ENCODE measurements at regions not wholly inside any gene's neighbourhood (a gene's known extent, or its start where the extent isn't known, plus 50 kb on each side); places are given as distances from the start of the nearest gene placed in this dataset.

DNA sequence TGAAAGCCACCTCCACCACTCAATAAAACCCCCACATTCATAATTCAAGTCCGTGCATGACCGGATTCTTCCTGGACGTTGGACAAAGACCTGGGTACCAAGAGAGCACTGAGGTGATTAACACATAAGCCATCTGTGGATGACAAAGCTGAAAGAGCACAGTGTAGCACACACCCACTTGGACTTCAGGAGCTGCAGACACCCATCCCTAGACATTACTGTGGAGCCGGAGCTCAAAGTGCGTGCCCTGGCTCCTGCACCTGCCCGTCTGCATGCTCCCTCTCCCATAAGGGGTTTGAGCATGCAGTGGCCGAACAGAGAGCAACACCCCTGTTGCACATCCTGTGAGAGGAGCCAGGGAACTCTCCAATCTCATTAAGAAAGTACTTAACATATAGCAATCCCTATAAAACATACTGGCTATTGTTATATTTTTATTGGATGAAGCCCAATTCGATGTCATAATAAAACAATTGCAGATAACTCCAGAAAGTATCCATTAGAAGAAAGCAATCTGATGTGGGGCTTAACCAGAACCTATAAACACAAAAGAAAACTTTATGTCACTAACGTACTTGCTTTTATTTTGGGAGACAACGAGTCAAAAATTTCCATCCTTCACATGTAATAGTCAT is 1174.2 kb upstream of the C9orf72 start:
- DNase-seq (ENCODE audit: low read depth): no peak

- no peak for DNase-seq (ENCODE audit: low read depth)
Measured at GRCh38 chr9:28750136-28750535, 1176.9 kb upstream of the C9orf72 start.

GRCh38 chr9:28758341-28758740 is 1185.1 kb upstream of the C9orf72 start:
- DNase-seq (ENCODE audit: low read depth): no peak

- DNase-seq (ENCODE audit: low read depth): no peak
Measured at GRCh38 chr9:28758971-28759370, 1185.7 kb upstream of the C9orf72 start.

DNA sequence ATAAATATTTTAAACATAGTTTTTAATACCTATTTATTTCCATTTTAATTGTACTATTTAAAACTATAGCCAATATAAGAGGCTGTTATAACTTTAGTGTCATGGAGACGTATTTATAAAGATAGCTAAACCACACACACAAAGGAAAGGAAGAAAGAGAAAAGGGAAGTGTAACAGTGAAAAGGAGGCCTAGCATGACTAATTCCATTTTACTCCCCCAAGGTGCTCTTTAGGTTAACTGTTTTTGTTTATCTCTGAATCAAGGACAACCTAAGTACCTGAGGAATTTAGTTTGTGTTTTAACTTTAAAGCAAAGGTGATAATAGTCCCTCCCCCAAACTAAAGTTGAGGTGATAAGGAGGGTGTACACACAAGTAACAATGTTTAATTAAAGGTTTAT is 1188.9 kb upstream of the C9orf72 start:
- DNase-seq (ENCODE audit: low read depth): no peak

- DNase-seq (ENCODE audit: low read depth): no peak
Measured at GRCh38 chr9:28764532-28764931, 1191.3 kb upstream of the C9orf72 start.

- no peak for DNase-seq (ENCODE audit: low read depth)
Measured at GRCh38 chr9:28770226-28770625, 1196.9 kb upstream of the C9orf72 start.

- no peak for DNase-seq (ENCODE audit: low read depth)
Measured at GRCh38 chr9:28770827-28771226, 1197.5 kb upstream of the C9orf72 start.

- no peak for DNase-seq (ENCODE audit: low read depth)
Measured at GRCh38 chr9:28774433-28775235, 1201.4 kb upstream of the C9orf72 start.

GRCh38 chr9:28779243-28779642 is 1206.0 kb upstream of the C9orf72 start:
- DNase-seq (ENCODE audit: low read depth): no peak

- no peak for DNase-seq (ENCODE audit: low read depth)
Measured at GRCh38 chr9:28781481-28781880, 1208.2 kb upstream of the C9orf72 start.

GRCh38 chr9:28782630-28783029 is 1209.3 kb upstream of the C9orf72 start:
- DNase-seq (ENCODE audit: low read depth): no peak

DNA sequence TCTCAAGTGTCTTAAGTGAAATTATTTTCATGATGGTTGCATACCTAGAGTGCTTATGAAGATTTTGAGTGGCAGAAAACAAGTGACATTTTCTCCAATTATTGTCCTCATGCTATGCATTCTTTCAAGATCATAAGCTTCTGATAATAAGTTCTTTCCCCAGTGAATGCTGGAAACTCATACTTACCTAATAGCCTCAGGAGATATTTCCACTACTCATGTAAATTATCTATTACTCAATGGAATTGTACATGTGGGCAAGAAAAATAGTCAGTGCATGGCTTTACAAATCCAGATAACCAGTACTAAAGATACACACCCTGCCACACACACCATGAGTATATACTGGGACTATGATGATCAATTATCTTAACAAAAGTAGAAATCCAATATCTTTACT is 1219.4 kb upstream of the C9orf72 start:
- DNase-seq (ENCODE audit: low read depth): no peak

GRCh38 chr9:28799876-28800275 is 1226.6 kb upstream of the C9orf72 start:
- no peak for DNase-seq (ENCODE audit: low read depth)

DNA sequence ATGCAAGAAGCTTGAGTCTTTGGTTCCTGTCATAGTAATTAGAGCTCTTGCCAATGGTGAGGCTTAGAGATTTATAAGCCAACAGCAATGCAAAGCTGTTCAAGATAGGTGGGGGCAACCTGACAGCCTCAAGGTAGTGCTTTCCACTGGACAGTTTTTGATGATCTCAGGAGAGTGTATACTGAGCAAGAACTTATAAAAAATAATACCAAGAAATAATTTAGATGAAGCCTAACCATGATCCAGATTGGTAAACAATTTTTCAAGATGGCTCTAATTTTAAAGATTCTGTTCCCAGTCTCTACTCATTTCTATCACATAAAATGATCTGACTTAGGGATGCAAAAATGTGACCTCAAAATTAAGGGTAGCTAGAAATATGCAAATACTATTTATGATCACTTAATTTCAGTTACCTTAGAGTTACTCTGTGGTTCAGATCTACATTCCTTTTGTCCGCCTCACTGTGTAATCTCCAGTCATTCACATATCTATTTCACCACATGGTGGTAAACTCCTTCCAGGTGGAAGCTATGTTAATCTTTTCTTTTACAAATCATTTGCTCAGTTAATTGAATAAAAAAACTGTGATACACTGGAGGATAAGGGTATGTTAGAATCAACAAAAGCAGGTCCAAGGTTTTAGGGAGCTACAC is 1228.0 kb upstream of the C9orf72 start:
- no peak for DNase-seq (ENCODE audit: low read depth)

DNA sequence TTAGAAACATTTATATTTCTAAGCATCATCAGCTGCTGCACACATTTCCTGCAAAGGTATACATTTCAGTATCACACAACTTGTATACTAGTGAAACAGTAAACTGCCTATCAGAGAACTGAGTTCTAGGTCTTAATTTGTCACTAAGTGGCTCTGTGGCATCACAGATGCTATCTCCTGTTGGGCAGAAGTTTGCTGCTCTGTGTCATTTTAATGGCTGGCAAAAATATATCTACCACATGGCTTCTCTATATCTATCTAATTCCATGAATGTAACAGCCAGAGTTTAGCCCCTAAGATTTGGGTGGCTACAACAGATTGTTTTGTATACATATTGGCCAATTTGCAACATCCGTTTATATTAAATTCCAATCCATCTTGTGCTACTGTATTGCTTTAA is 1231.9 kb upstream of the C9orf72 start:
- no peak for DNase-seq (ENCODE audit: low read depth)

DNA sequence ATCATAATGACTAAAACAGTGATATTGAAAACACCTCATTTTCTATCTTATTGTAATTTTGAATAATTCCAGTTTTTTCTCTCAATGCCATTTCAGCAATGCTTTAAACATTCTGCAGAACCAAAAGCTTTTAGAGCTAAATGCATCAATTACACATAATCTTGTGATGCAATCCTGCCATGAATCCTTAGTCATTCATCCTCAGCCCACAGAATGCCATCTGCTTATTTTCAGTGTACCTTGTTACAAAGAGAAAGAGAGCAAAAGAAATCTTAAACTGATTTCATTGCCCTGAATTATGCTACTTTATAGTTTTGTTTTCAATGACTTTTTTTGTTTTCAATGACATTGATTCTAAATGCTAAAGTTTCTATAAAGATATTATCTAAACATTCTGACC is 1234.8 kb upstream of the C9orf72 start:
- DNase-seq (ENCODE audit: low read depth): no peak

DNA sequence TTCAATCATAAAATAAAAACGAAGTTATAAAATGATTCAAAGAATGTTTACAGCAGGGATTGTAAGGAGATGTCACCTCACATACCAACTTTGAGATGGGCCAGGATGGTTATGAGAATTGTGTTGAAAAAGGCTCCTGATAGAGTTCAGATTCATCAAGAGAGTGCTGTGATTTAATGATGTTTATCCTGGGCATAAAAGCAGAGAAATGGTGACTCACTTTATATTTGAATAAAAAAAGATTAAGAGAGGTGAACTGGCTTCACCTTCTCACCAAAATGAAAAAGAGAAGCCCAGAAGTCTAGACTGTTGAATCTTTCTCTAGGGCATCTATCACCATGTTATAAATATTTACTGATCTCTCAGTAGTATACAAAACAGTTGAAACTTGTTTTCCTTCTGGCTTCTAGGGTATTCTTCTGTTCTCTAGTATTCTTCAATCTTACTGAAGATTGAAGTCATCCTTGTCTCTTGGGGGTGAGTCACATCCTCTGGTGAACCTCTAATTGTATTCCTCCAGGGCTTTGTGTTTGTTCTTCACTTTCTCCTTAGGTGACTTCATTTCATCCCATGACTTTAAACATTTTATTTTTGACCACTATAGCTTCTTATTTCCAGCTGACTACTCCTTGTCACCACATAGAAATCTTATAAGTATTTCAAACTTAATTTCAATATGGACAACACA is 1237.3 kb upstream of the C9orf72 start:
- DNase-seq (ENCODE audit: low read depth): no peak

- no peak for DNase-seq (ENCODE audit: low read depth)
Measured at GRCh38 chr9:28820741-28821140, 1247.5 kb upstream of the C9orf72 start.

DNA sequence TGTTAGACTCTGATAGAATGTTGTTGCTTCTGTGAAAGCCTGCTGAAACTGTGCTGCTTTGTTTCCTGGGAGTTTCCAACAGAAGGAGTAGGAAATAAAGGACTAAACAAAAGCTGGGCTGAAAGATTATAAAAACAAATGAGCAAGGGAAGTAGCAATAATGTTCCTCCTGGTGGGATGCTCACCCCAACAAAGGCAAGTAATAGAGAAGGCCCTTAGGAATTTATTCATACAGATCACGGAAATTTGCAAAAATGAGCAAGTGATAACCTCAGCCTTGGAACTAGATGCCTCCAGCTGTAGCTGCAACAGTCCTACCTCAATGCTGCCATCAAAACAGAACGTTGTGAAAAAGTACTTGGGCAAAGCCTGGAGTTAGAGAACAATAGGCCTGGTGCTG is 1248.0 kb upstream of the C9orf72 start:
- no peak for DNase-seq (ENCODE audit: low read depth)

DNA sequence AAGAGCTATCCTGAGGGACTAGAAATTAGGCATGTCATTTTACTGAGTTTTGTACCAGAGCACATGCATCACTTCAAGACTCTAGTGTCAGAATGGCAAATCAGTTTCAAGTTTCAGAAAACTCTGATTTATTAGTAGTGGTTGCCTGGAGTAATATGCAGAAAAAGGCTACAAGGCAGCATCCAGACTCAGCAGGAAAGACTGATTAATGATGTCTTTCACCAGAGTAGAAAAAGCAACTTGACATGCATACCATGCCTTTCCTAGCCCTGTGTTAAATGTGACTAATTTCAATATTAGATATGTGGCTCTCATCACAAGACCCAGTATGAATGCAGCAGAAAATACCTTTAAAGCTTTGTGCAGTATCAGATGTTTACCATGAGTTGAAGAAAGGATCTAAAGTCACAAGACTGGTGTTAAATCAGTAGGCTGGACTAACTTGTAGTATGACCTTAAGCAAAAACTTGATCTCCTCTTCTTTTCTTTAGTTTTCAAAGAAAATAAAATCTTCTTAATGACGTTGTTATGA is 1251.2 kb upstream of the C9orf72 start:
- no peak for DNase-seq (ENCODE audit: low read depth)

DNA sequence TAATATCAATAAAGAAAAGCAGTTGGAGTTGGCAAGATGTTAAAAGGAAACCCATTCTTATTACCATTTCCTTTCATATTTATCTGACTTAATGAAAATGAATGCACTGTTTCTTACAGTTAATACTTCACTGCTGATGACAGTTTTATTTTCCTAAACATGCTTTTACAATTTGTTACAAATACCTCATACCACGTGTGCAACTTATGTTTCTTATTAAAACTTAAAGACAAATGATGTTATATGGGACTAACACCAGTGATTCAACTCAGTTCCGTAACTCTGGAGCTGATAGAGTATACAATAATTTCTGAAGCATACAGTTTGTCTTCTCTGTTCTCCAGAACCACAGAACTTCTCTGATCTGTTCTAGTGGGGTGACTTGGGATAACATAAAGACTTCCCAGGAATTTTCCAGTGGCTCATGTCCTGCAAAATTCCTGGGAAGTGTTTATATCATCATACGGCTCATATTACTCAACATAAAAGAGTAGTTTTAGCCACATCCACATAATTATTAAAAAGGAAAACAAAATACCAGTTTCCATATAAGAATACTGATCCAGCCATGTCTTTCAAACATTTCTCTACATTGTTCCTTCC is 1259.0 kb upstream of the C9orf72 start:
- no peak for DNase-seq (ENCODE audit: low read depth)
